BLaER1 (cell line): ENCODE measurements at regions not wholly inside any gene's neighbourhood (a gene's known extent, or its start where the extent isn't known, plus 50 kb on each side); places are given as distances from the start of the nearest gene placed in this dataset.

Source experiments
- H3K27ac ChIP-seq: shearing (Covaris generic); formaldehyde crosslinking; 2 replicates; pipeline ENCODE4 v1.8.1; 2022
- H3K27me3 ChIP-seq: shearing (Covaris generic); formaldehyde crosslinking; 2 replicates; pipeline ENCODE4 v1.8.1; 2022
- H3K36me3 ChIP-seq: shearing (Covaris generic); formaldehyde crosslinking; 2 replicates; pipeline ENCODE4 v1.8.1; 2022
- H3K4me1 ChIP-seq: shearing (Covaris generic); formaldehyde crosslinking; 2 replicates; pipeline ENCODE4 v1.8.1; 2022
- H3K4me2 ChIP-seq: shearing (Covaris generic); formaldehyde crosslinking; 2 replicates; pipeline ENCODE4 v1.8.1; 2022
- H3K4me3 ChIP-seq: shearing (Covaris generic); formaldehyde crosslinking; 2 replicates; pipeline ENCODE4 v1.8.1; 2022
- H3K9ac ChIP-seq: shearing (Covaris generic); formaldehyde crosslinking; 2 replicates; pipeline ENCODE4 v1.8.1; 2022
- H3K9me3 ChIP-seq: shearing (Covaris generic); formaldehyde crosslinking; 2 replicates; pipeline ENCODE4 v1.8.1; 2022
- H4K20me1 ChIP-seq: shearing (Covaris generic); formaldehyde crosslinking; 2 replicates; pipeline ENCODE4 v1.8.1; 2022
- Cebpa-rat ChIP-seq: shearing (Covaris generic); IDR thresholded peaks from 2 replicates; pipeline ENCODE4 v1.8.1; 2022

- TF ChIP-seq Cebpa-rat: no peak
- Histone ChIP-seq H3K9me3 (no peaks in the 10 kb centered on the region), H3K36me3 (no peaks in the 10 kb centered on the region), H3K27me3 (no peaks in the 10 kb centered on the region), H4K20me1 (no peaks in the 10 kb centered on the region), H3K9ac (no peak overlapping the region), H3K4me2 (no peak overlapping the region), H3K4me1 (no peaks in the 10 kb centered on the region), H3K27ac (no peak overlapping the region), H3K4me3 (no peak overlapping the region)
Measured at GRCh38 chr5:119876522-119876921, 247.2 kb downstream of the FAM170A start.

- no peaks in the 10 kb centered on the region for H3K27me3 ChIP-seq
- H3K9me3 ChIP-seq: no peaks in the 10 kb centered on the region
- H3K4me1 ChIP-seq: no peaks in the 10 kb centered on the region
- no peak overlapping the region for H3K4me3 ChIP-seq
- no peak overlapping the region for H3K9ac ChIP-seq
- no peaks in the 10 kb centered on the region for H4K20me1 ChIP-seq
- no peaks in the 10 kb centered on the region for H3K36me3 ChIP-seq
- H3K27ac ChIP-seq: no peak overlapping the region
- H3K4me2 ChIP-seq: no peak overlapping the region
- no peak for TF ChIP-seq Cebpa-rat
Measured at GRCh38 chr5:119878712-119879111, 249.4 kb downstream of the FAM170A start.

- no peak overlapping the region for H3K4me2 ChIP-seq
- H3K27me3 ChIP-seq: no peaks in the 10 kb centered on the region
- H3K4me1 ChIP-seq: no peaks in the 10 kb centered on the region
- no peak overlapping the region for H3K4me3 ChIP-seq
- H3K27ac ChIP-seq: no peak overlapping the region
- TF ChIP-seq Cebpa-rat: no peak
- no peaks in the 10 kb centered on the region for H4K20me1 ChIP-seq
- no peaks in the 10 kb centered on the region for H3K9me3 ChIP-seq
- H3K9ac ChIP-seq: no peak overlapping the region
- H3K36me3 ChIP-seq: no peaks in the 10 kb centered on the region
Measured at GRCh38 chr5:119879446-119879845, 250.1 kb downstream of the FAM170A start.

GRCh38 chr5:119895066-119895465, 265.7 kb downstream of the FAM170A start:
- no peak overlapping the region for H3K4me3 ChIP-seq
- H3K36me3 ChIP-seq: no peaks in the 10 kb centered on the region
- H3K4me2 ChIP-seq: no peak overlapping the region
- no peaks in the 10 kb centered on the region for H3K27me3 ChIP-seq
- no peaks in the 10 kb centered on the region for H3K9me3 ChIP-seq
- no peaks in the 10 kb centered on the region for H3K4me1 ChIP-seq
- no peak for TF ChIP-seq Cebpa-rat
- no peak overlapping the region for H3K9ac ChIP-seq
- H4K20me1 ChIP-seq: no peaks in the 10 kb centered on the region
- no peak overlapping the region for H3K27ac ChIP-seq

- Histone ChIP-seq H3K4me3 (no peak overlapping the region), H3K27ac (no peak overlapping the region)
- TF ChIP-seq Cebpa-rat: no peak
Measured at GRCh38 chr5:119896826-119897536, 267.6 kb downstream of the FAM170A start.

GRCh38 chr5:119897537-119898370, 268.4 kb downstream of the FAM170A start:
- Histone ChIP-seq H4K20me1 (no peaks in the 10 kb centered on the region), H3K9ac (no peak overlapping the region), H3K36me3 (no peaks in the 10 kb centered on the region), H3K4me2 (no peak overlapping the region), H3K9me3 (no peaks in the 10 kb centered on the region), H3K27ac (no peak overlapping the region), H3K4me3 (no peak overlapping the region), H3K4me1 (no peaks in the 10 kb centered on the region), H3K27me3 (no peaks in the 10 kb centered on the region)
- TF ChIP-seq Cebpa-rat: no peak

More at GRCh38 chr5:119896826-119897536, 267.6 kb downstream of the FAM170A start:
- Histone ChIP-seq H3K9ac (no peak overlapping the region), H3K27me3 (no peaks in the 10 kb centered on the region), H3K4me1 (no peaks in the 10 kb centered on the region), H3K4me2 (no peak overlapping the region), H3K36me3 (no peaks in the 10 kb centered on the region), H4K20me1 (no peaks in the 10 kb centered on the region), H3K9me3 (no peaks in the 10 kb centered on the region)

- Histone ChIP-seq H3K4me3 (no peak overlapping the region), H3K4me2 (no peak overlapping the region), H3K9ac (no peak overlapping the region), H3K27ac (no peak overlapping the region), H3K27me3 (no peaks in the 10 kb centered on the region), H3K9me3 (no peaks in the 10 kb centered on the region), H4K20me1 (no peaks in the 10 kb centered on the region), H3K36me3 (no peaks in the 10 kb centered on the region), H3K4me1 (no peaks in the 10 kb centered on the region)
- TF ChIP-seq Cebpa-rat: no peak
Measured at GRCh38 chr5:119899981-119900380, 270.6 kb downstream of the FAM170A start.

- no peak overlapping the region for H3K27ac ChIP-seq
- no peaks in the 10 kb centered on the region for H3K4me1 ChIP-seq
- H3K9ac ChIP-seq: no peak overlapping the region
- no peaks in the 10 kb centered on the region for H3K36me3 ChIP-seq
- H3K27me3 ChIP-seq: no peaks in the 10 kb centered on the region
- TF ChIP-seq Cebpa-rat: no peak
- H4K20me1 ChIP-seq: no peaks in the 10 kb centered on the region
- no peaks in the 10 kb centered on the region for H3K9me3 ChIP-seq
- no peak overlapping the region for H3K4me3 ChIP-seq
- no peak overlapping the region for H3K4me2 ChIP-seq
Measured at GRCh38 chr5:119902593-119902992, 273.2 kb downstream of the FAM170A start.

- H3K9me3 ChIP-seq: no peaks in the 10 kb centered on the region
- no peak overlapping the region for H3K9ac ChIP-seq
- H3K27me3 ChIP-seq: no peaks in the 10 kb centered on the region
- H3K27ac ChIP-seq: no peak overlapping the region
- no peak overlapping the region for H3K4me3 ChIP-seq
- H3K4me2 ChIP-seq: no peak overlapping the region
- H3K36me3 ChIP-seq: no peaks in the 10 kb centered on the region
- no peaks in the 10 kb centered on the region for H4K20me1 ChIP-seq
- no peaks in the 10 kb centered on the region for H3K4me1 ChIP-seq
- TF ChIP-seq Cebpa-rat: no peak
Measured at GRCh38 chr5:119913425-119913824, 284.1 kb downstream of the FAM170A start.

- TF ChIP-seq Cebpa-rat: no peak
- Histone ChIP-seq H3K4me1 (no peaks in the 10 kb centered on the region), H3K4me3 (no peak overlapping the region), H3K4me2 (no peak overlapping the region), H3K27ac (no peak overlapping the region), H3K27me3 (no peaks in the 10 kb centered on the region), H4K20me1 (no peaks in the 10 kb centered on the region), H3K36me3 (no peaks in the 10 kb centered on the region), H3K9ac (no peak overlapping the region), H3K9me3 (no peaks in the 10 kb centered on the region)
Measured at GRCh38 chr5:119919279-119919678, 289.9 kb downstream of the FAM170A start.
